Activated B cell treated with CpG ODN at 0.5 μM for 24 hours (primary cell): ENCODE measurements at regions not wholly inside any gene's neighbourhood (a gene's known extent, or its start where the extent isn't known, plus 50 kb on each side); places are given as distances from the start of the nearest gene placed in this dataset.

ENCODE experiments used
- ATAC-seq: fragments of 200-7000 bp; cut with Tn5 transposase; one replicate; pipeline ENCODE4 v1.10.0; 2021; ENCODE audit warnings: low read depth, mild to moderate bottlenecking, moderate library complexity
- CTCF ChIA-PET: fragments of 350-600 bp; sonication (Branson Sonifier 250); formaldehyde crosslinking; loops from one replicate; lab custom pipeline; 2021; ENCODE audit warnings: antibody characterized with exemption; lab: Charles Lee
- POLR2A ChIA-PET: fragments of 350-600 bp; sonication (Branson Sonifier 250); formaldehyde crosslinking; loops from one replicate; lab custom pipeline; 2021; ENCODE audit warnings: antibody characterized with exemption; lab: Charles Lee
- DNase-seq: peaks from one replicate; pipeline ENCODE4 v3.0.0; 2022
- H3K27ac Mint-ChIP-seq: one replicate; pipeline ENCODE4 v1.8.0; 2020; ENCODE audit warnings: mixed read lengths
- H3K27me3 Mint-ChIP-seq: one replicate; pipeline ENCODE4 v1.8.0; 2021; ENCODE audit warnings: mixed read lengths
- H3K36me3 Mint-ChIP-seq: one replicate; pipeline ENCODE4 v1.8.0; 2021; ENCODE audit warnings: low read depth, mixed read lengths
- H3K4me1 Mint-ChIP-seq: one replicate; pipeline ENCODE4 v1.8.0; 2021; ENCODE audit warnings: mixed read lengths
- H3K4me3 Mint-ChIP-seq: one replicate; pipeline ENCODE4 v1.8.0; 2020; ENCODE audit warnings: mild to moderate bottlenecking, mixed read lengths
- H3K9me3 Mint-ChIP-seq: one replicate; pipeline ENCODE4 v1.8.0; 2020; ENCODE audit warnings: mixed read lengths
- intact Hi-C: fragments of 100-400 bp; cut with micrococcal nuclease; formaldehyde crosslinking; loops from one replicate; pipeline ENCODE4 v1.15.1; 2024
- TF ChIP-seq, protein P1 (sequence below): fragments of 200-600 bp; IDR thresholded peaks from one replicate; pipeline ENCODE4 v1.8.0; 2022; ENCODE audit warnings: antibody characterized with exemption, mild to moderate bottlenecking

DNA sequence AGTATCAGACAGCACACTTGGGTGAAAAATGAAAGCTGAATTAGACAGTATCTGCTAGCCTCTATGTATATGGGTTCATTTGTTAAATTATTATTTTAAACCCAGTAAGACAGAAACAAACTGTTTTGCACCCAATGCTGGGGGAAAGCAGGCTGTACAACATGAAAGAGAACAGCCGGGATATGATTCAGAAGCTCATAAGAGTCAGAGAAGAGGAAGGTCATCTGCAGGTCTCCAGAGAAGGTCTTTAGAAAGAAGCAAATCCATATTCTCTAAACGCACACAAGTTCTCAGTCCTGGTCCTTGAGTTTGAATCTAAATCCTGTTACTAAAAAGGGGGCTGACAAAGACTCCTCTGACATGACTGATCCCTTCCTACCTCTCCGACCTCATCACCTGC lies 155.1 kb downstream of the SIPA1L2 start:
- Mint-ChIP-seq H3K4me1 (no peaks in the 10 kb centered on the region), H3K27me3 (no peaks in the 10 kb centered on the region), H3K27ac (no peak overlapping the region), H3K36me3 (no peaks in the 10 kb centered on the region), H3K9me3 (no peaks in the 10 kb centered on the region), H3K4me3 (no peak overlapping the region)
- DNase-seq (no peak), ATAC-seq (no peak)
- ChIA-PET POLR2A (no interaction called here), CTCF (no interaction called here)
- TF ChIP-seq, protein P1, sequence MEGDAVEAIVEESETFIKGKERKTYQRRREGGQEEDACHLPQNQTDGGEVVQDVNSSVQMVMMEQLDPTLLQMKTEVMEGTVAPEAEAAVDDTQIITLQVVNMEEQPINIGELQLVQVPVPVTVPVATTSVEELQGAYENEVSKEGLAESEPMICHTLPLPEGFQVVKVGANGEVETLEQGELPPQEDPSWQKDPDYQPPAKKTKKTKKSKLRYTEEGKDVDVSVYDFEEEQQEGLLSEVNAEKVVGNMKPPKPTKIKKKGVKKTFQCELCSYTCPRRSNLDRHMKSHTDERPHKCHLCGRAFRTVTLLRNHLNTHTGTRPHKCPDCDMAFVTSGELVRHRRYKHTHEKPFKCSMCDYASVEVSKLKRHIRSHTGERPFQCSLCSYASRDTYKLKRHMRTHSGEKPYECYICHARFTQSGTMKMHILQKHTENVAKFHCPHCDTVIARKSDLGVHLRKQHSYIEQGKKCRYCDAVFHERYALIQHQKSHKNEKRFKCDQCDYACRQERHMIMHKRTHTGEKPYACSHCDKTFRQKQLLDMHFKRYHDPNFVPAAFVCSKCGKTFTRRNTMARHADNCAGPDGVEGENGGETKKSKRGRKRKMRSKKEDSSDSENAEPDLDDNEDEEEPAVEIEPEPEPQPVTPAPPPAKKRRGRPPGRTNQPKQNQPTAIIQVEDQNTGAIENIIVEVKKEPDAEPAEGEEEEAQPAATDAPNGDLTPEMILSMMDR = no peak
- intact Hi-C loops = no loop called here

DNA sequence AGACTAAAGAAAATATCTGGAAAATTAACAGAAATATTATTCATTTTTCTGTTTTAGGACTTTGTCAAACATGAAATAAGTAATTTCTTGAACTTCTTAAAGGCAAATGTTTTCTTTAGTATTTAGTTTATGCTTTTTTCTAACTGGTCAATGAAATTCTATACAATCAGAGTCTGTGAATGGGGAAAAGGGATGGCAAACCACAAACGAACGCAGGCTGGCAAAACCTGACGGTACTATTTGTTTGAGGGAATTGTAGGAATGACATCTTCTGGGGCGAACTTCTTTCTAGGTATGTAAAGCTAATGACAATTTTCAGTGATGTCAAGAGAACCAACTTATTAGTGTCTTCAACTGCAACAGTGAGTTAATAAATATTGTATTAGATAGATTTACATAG lies 156.0 kb downstream of the SIPA1L2 start:
- H3K9me3 Mint-ChIP-seq = no peaks in the 10 kb centered on the region
- H3K4me3 Mint-ChIP-seq = no peak overlapping the region
- no peak overlapping the region for H3K27ac Mint-ChIP-seq
- ChIA-PET POLR2A (no interaction called here), CTCF (no interaction called here)
- TF ChIP-seq, protein P1 = no peak
- ATAC-seq (no peak), DNase-seq (no peak)
- intact Hi-C loops = no loop called here
- no peaks in the 10 kb centered on the region for H3K4me1 Mint-ChIP-seq
- no peaks in the 10 kb centered on the region for H3K36me3 Mint-ChIP-seq
- no peaks in the 10 kb centered on the region for H3K27me3 Mint-ChIP-seq

DNA sequence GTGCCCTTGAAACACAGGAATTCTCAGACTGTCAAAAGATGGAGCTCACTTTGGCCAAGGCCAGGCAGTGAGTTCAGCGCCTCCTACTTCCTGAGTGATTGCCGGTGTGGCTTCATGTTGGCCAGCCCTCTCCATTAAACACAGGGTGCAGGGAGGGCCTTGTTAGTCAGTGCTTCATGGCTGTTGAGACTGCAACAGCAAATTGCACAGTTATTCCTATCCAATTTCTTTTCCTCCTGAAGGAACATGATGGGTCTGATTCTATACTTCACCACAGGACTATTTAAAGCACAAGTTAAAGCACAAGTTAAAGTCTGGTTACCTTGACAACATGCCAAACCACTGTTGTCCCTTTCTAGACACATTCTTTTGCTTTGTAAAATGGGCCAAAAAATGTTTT lies 156.6 kb downstream of the SIPA1L2 start:
- ATAC-seq (no peak), DNase-seq (no peak)
- H3K27ac Mint-ChIP-seq = no peak overlapping the region
- no peaks in the 10 kb centered on the region for H3K9me3 Mint-ChIP-seq
- H3K4me1 Mint-ChIP-seq = no peaks in the 10 kb centered on the region
- intact Hi-C loops = no loop called here
- TF ChIP-seq, protein P1 = no peak
- POLR2A ChIA-PET = no interaction called here
- no peaks in the 10 kb centered on the region for H3K27me3 Mint-ChIP-seq
- H3K36me3 Mint-ChIP-seq = no peaks in the 10 kb centered on the region
- H3K4me3 Mint-ChIP-seq = no peak overlapping the region
- CTCF ChIA-PET = no interaction called here

DNA sequence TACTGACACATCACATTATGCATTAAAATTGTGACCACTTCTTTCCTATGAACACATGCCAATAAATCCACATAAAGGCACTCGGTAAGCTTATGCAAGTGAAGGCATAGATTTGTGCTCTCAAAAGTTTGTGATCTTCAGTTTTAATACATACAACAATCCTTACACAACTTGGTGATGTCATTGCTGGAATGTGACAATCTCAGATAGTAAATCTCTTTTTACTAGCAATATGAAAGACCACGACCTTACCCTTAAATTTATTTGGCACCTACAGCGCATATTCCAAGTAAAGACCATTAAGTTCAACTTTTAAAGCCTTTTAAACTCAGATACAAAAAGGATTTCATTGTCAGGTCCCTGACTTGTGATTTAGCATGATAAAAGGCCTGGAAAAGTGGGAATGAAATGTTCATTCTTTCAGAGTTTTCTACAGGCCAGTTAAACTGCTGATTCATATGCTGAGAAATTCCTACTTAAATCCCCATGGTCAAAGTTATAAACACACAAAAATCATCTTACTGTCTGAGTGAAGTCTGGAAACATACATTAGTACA lies 157.4 kb downstream of the SIPA1L2 start:
- no peaks in the 10 kb centered on the region for H3K36me3 Mint-ChIP-seq
- ATAC-seq = no peak
- intact Hi-C loops = no loop called here
- ChIA-PET CTCF (no interaction called here), POLR2A (no interaction called here)
- no peaks in the 10 kb centered on the region for H3K4me1 Mint-ChIP-seq
- no peak for DNase-seq
- H3K27ac Mint-ChIP-seq = no peak overlapping the region
- no peak overlapping the region for H3K4me3 Mint-ChIP-seq
- H3K9me3 Mint-ChIP-seq = no peaks in the 10 kb centered on the region
- TF ChIP-seq, protein P1 = no peak
- no peaks in the 10 kb centered on the region for H3K27me3 Mint-ChIP-seq

DNA sequence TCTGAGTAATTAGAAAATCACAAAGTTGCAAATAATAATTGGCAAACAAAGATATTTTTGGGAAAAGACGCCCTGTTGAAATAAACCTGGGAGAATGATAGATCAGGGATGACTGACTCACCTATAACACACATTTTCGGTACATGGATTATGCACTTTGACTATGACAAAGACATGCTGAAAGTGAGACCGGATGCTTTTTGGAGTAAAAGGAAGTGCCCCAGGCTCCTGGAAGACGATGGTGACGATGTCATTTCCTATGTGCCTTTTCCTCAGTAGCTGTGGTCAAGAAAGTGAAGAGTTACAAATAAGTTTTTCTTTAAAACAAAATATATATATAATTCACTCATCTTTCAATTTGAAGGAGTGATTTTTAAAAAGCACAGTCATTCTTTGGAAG lies 158.7 kb downstream of the SIPA1L2 start:
- H3K36me3 Mint-ChIP-seq = no peaks in the 10 kb centered on the region
- no peaks in the 10 kb centered on the region for H3K9me3 Mint-ChIP-seq
- no peak overlapping the region for H3K27ac Mint-ChIP-seq
- TF ChIP-seq, protein P1 = no peak
- intact Hi-C loops = no loop called here
- H3K4me3 Mint-ChIP-seq = no peak overlapping the region
- ATAC-seq (no peak), DNase-seq (no peak)
- H3K27me3 Mint-ChIP-seq = no peaks in the 10 kb centered on the region
- ChIA-PET CTCF (no interaction called here), POLR2A (no interaction called here)
- no peaks in the 10 kb centered on the region for H3K4me1 Mint-ChIP-seq
